Adrenal gland (tissue), 5 donors: ENCODE measurements at regions not wholly inside any gene's neighbourhood (a gene's known extent, or its start where the extent isn't known, plus 50 kb on each side); places are given as distances from the start of the nearest gene placed in this dataset.
"Not testable (repeated sequence)": the region's sequence is repeated elsewhere in the genome, so short reads cannot be mapped to it uniquely, and the experiment has no call there.

Experiments used
- POLR2A ChIP-seq, 2 donors: fragments of 450-650 bp; IDR thresholded peaks; one replicate each; pipeline ENCODE4 v1.6.1; 2017; ENCODE audit warnings: antibody characterized with exemption in 2 of 2, mild to moderate bottlenecking in 2 of 2, moderate library complexity in 1 of 2
- TF ChIP-seq, protein P1 (sequence below), 6 experiments: fragments of 450-650 bp in 4 of 6; fragments of 200-600 bp in 2 of 6; sonication (generic) in 1 of 6; IDR thresholded peaks; 1 replicate in 5 of 6; 2 replicates in 1 of 6; pipeline versions ENCODE4 v1.5.1 to v1.8.0; 2016 to 2021; ENCODE audit warnings: antibody characterized with exemption in 6 of 6, mild to moderate bottlenecking in 2 of 6, moderate library complexity in 1 of 6
- donor health status: DM: no; HTN: no; CAD: no.

- TF ChIP-seq, protein P1, sequence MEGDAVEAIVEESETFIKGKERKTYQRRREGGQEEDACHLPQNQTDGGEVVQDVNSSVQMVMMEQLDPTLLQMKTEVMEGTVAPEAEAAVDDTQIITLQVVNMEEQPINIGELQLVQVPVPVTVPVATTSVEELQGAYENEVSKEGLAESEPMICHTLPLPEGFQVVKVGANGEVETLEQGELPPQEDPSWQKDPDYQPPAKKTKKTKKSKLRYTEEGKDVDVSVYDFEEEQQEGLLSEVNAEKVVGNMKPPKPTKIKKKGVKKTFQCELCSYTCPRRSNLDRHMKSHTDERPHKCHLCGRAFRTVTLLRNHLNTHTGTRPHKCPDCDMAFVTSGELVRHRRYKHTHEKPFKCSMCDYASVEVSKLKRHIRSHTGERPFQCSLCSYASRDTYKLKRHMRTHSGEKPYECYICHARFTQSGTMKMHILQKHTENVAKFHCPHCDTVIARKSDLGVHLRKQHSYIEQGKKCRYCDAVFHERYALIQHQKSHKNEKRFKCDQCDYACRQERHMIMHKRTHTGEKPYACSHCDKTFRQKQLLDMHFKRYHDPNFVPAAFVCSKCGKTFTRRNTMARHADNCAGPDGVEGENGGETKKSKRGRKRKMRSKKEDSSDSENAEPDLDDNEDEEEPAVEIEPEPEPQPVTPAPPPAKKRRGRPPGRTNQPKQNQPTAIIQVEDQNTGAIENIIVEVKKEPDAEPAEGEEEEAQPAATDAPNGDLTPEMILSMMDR (IDR thresholded peaks at IDR 0.05), result not testable (repeated sequence)
- TF ChIP-seq POLR2A (IDR thresholded peaks at IDR 0.05), result not testable (repeated sequence)
Observed at GRCh38 chr1:224038832-224039231, 75.1 kb upstream of the FBXO28 start.
